GM19240 (cell line): ENCODE measurements at regions not wholly inside any gene's neighbourhood (a gene's known extent, or its start where the extent isn't known, plus 50 kb on each side); places are given as distances from the start of the nearest gene placed in this dataset.
"Not testable (repeated sequence)": the region's sequence is repeated elsewhere in the genome, so short reads cannot be mapped to it uniquely, and the experiment has no call there.

ENCODE experiments used
- DNase-seq: peaks from one replicate; pipeline ENCODE4 v3.0.0; 2011; ENCODE audit warnings: low spot score; ENCODE audit not compliant: insufficient read length

GRCh38 chr1:222187566-222188332 lies 360.2 kb downstream of the HHIPL2 start:
- DNase-seq: no peak

GRCh38 chr1:222182641-222183040 lies 365.3 kb downstream of the HHIPL2 start:
- no peak for DNase-seq

GRCh38 chr1:222181191-222181590 lies 366.7 kb downstream of the HHIPL2 start:
- no peak for DNase-seq

- DNase-seq: not testable (repeated sequence)
Observed at GRCh38 chr1:222177496-222177895, 370.4 kb downstream of the HHIPL2 start.

GRCh38 chr1:222171005-222171404 lies 376.9 kb downstream of the HHIPL2 start:
- no peak for DNase-seq

GRCh38 chr1:222168621-222169020 lies 379.3 kb downstream of the HHIPL2 start:
- no peak for DNase-seq

GRCh38 chr1:222167896-222168295 lies 380.0 kb downstream of the HHIPL2 start:
- DNase-seq: no peak

- no peak for DNase-seq
Observed at GRCh38 chr1:222167111-222167510, 380.8 kb downstream of the HHIPL2 start.

- no peak for DNase-seq
Observed at GRCh38 chr1:222165629-222166028, 382.3 kb downstream of the HHIPL2 start.

- no peak for DNase-seq
Observed at GRCh38 chr1:222163895-222164294, 384.0 kb downstream of the HHIPL2 start.

- DNase-seq: no peak
Observed at GRCh38 chr1:222161676-222162075, 386.2 kb downstream of the HHIPL2 start.

GRCh38 chr1:222157612-222158011 lies 390.3 kb downstream of the HHIPL2 start:
- DNase-seq: no peak

- no peak for DNase-seq
Observed at GRCh38 chr1:222140206-222140605, 398.3 kb upstream of the DUSP10 start.

GRCh38 chr1:222138095-222138494 lies 396.2 kb upstream of the DUSP10 start:
- DNase-seq: no peak

- DNase-seq: no peak
Observed at GRCh38 chr1:222136869-222137268, 395.0 kb upstream of the DUSP10 start.

- DNase-seq: no peak
Observed at GRCh38 chr1:222129041-222129440, 387.2 kb upstream of the DUSP10 start.

- DNase-seq: no peak
Observed at GRCh38 chr1:222127526-222128152, 385.8 kb upstream of the DUSP10 start.

GRCh38 chr1:222127096-222127495 lies 385.2 kb upstream of the DUSP10 start:
- no peak for DNase-seq

- no peak for DNase-seq
Observed at GRCh38 chr1:222126052-222126451, 384.2 kb upstream of the DUSP10 start.

- no peak for DNase-seq
Observed at GRCh38 chr1:222124602-222125001, 382.7 kb upstream of the DUSP10 start.

GRCh38 chr1:222123111-222123510 lies 381.2 kb upstream of the DUSP10 start:
- DNase-seq: no peak

- DNase-seq: no peak
Observed at GRCh38 chr1:222117809-222118208, 375.9 kb upstream of the DUSP10 start.

GRCh38 chr1:222114536-222115156 lies 372.8 kb upstream of the DUSP10 start:
- DNase-seq: no peak
